Fibroblast of pulmonary artery (primary cell): ENCODE measurements at regions not wholly inside any gene's neighbourhood (a gene's known extent, or its start where the extent isn't known, plus 50 kb on each side); places are given as distances from the start of the nearest gene placed in this dataset.

ENCODE experiments used
- DNase-seq: peaks from one replicate; pipeline ENCODE4 v3.0.0-alpha.2; 2010; ENCODE audit warnings: low read depth
- H3K4me3 ChIP-seq: replicated peaks from 2 replicates; pipeline ENCODE4 v1.5.1; 2011; ENCODE audit warnings: low read depth, mild to moderate bottlenecking, control low read depth, low read length, moderate library complexity
- CTCF ChIP-seq: IDR thresholded peaks from 2 replicates; pipeline ENCODE4 v1.5.1; 2011; ENCODE audit warnings: mild to moderate bottlenecking, control low read depth, low read length, inconsistent platforms; ENCODE audit errors: missing control alignments

GRCh38 chr1:56311766-56312165 is 267.6 kb downstream of the PLPP3 start:
- TF ChIP-seq CTCF, result no peak
- no peak overlapping the region for H3K4me3 ChIP-seq
- no peak for DNase-seq

GRCh38 chr1:56310945-56311344 is 268.4 kb downstream of the PLPP3 start:
- H3K4me3 ChIP-seq, result no peak overlapping the region
- DNase-seq, result no peak
- TF ChIP-seq CTCF, result no peak

- DNase-seq, result peak; percentile 6
- TF ChIP-seq CTCF, result no peak
- no peak overlapping the region for H3K4me3 ChIP-seq
Measured at GRCh38 chr1:56309065-56309464, 270.3 kb downstream of the PLPP3 start.

- DNase-seq, result peak; percentile 71
- no peak for TF ChIP-seq CTCF
- H3K4me3 ChIP-seq, result no peak overlapping the region
Measured at GRCh38 chr1:56304975-56305374, 274.4 kb downstream of the PLPP3 start.

GRCh38 chr1:56303805-56304204 is 275.6 kb downstream of the PLPP3 start:
- H3K4me3 ChIP-seq, result no peak overlapping the region
- TF ChIP-seq CTCF, result no peak
- no peak for DNase-seq

GRCh38 chr1:56302878-56303277 is 276.5 kb downstream of the PLPP3 start:
- no peak for DNase-seq
- TF ChIP-seq CTCF, result no peak

GRCh38 chr1:56301791-56302190 is 277.6 kb downstream of the PLPP3 start:
- H3K4me3 ChIP-seq, result no peak overlapping the region
- peak; percentile 88 for DNase-seq
- no peak for TF ChIP-seq CTCF

More at GRCh38 chr1:56302878-56303277, 276.5 kb downstream of the PLPP3 start:
- H3K4me3 ChIP-seq, result no peak overlapping the region
